EL (cell line): ENCODE measurements at regions not wholly inside any gene's neighbourhood (a gene's known extent, or its start where the extent isn't known, plus 50 kb on each side); places are given as distances from the start of the nearest gene placed in this dataset.

ENCODE experiments used
- DNase-seq: peaks from one replicate; pipeline ENCODE4 v3.0.0-alpha.2; 2016

GRCh38 chr15:72965671-72966070, 86.6 kb upstream of the NEO1 start:
- DNase-seq: no peak

- DNase-seq: no peak
Observed at GRCh38 chr15:72964542-72964941, 87.7 kb upstream of the NEO1 start.

GRCh38 chr15:72964135-72964534, 88.1 kb upstream of the NEO1 start:
- no peak for DNase-seq

- no peak for DNase-seq
Observed at GRCh38 chr15:72962054-72962702, 90.1 kb upstream of the NEO1 start.

GRCh38 chr15:72961346-72961745, 90.9 kb upstream of the NEO1 start:
- no peak for DNase-seq

GRCh38 chr15:72958634-72959033, 93.6 kb upstream of the NEO1 start:
- no peak for DNase-seq

- DNase-seq: no peak
Observed at GRCh38 chr15:72953306-72953705, 99.0 kb upstream of the NEO1 start.

GRCh38 chr15:72952151-72952550, 100.1 kb upstream of the NEO1 start:
- no peak for DNase-seq

- no peak for DNase-seq
Observed at GRCh38 chr15:72948662-72949061, 103.6 kb upstream of the NEO1 start.

GRCh38 chr15:72947709-72948108, 104.6 kb upstream of the NEO1 start:
- DNase-seq: no peak

- DNase-seq: no peak
Observed at GRCh38 chr15:72944565-72944964, 107.7 kb upstream of the NEO1 start.

- DNase-seq: no peak
Observed at GRCh38 chr15:72940229-72940622, 112.0 kb upstream of the NEO1 start.

- no peak for DNase-seq
Observed at GRCh38 chr15:72939514-72940228, 112.6 kb upstream of the NEO1 start.

GRCh38 chr15:72936691-72937679, 115.3 kb upstream of the NEO1 start:
- no peak for DNase-seq

- no peak for DNase-seq
Observed at GRCh38 chr15:72936237-72936636, 116.0 kb upstream of the NEO1 start.

- no peak for DNase-seq
Observed at GRCh38 chr15:72935521-72935920, 116.7 kb upstream of the NEO1 start.

- no peak for DNase-seq
Observed at GRCh38 chr15:72934921-72935320, 117.3 kb upstream of the NEO1 start.

- no peak for DNase-seq
Observed at GRCh38 chr15:72933976-72934375, 118.3 kb upstream of the NEO1 start.

- DNase-seq: no peak
Observed at GRCh38 chr15:72932472-72932871, 119.8 kb upstream of the NEO1 start.

GRCh38 chr15:72927451-72927850, 124.8 kb upstream of the NEO1 start:
- no peak for DNase-seq

- DNase-seq: no peak
Observed at GRCh38 chr15:72925661-72926060, 126.6 kb upstream of the NEO1 start.

GRCh38 chr15:72923289-72923688, 129.0 kb upstream of the NEO1 start:
- DNase-seq: no peak

GRCh38 chr15:72920551-72920950, 131.7 kb upstream of the NEO1 start:
- no peak for DNase-seq
